Posterior vena cava (tissue), 2 donors: ENCODE measurements at regions not wholly inside any gene's neighbourhood (a gene's known extent, or its start where the extent isn't known, plus 50 kb on each side); places are given as distances from the start of the nearest gene placed in this dataset.
"Not testable (repeated sequence)": the region's sequence is repeated elsewhere in the genome, so short reads cannot be mapped to it uniquely, and the experiment has no call there.

Source experiments
- DNase-seq: peaks from one replicate; pipeline ENCODE4 v3.0.0-alpha.2; 2020; ENCODE audit warnings: low spot score
- intact Hi-C, 2 donors: fragments of 100-400 bp; cut with DNase I; formaldehyde crosslinking; loops; one replicate each; pipeline versions ENCODE4 v1.14.1 to v1.14.2; 2022 to 2023
- donor health status: DM: yes; HTN: yes; CAD: no.
- donor health status: DM: yes; HTN: yes; CAD: no.

DNA sequence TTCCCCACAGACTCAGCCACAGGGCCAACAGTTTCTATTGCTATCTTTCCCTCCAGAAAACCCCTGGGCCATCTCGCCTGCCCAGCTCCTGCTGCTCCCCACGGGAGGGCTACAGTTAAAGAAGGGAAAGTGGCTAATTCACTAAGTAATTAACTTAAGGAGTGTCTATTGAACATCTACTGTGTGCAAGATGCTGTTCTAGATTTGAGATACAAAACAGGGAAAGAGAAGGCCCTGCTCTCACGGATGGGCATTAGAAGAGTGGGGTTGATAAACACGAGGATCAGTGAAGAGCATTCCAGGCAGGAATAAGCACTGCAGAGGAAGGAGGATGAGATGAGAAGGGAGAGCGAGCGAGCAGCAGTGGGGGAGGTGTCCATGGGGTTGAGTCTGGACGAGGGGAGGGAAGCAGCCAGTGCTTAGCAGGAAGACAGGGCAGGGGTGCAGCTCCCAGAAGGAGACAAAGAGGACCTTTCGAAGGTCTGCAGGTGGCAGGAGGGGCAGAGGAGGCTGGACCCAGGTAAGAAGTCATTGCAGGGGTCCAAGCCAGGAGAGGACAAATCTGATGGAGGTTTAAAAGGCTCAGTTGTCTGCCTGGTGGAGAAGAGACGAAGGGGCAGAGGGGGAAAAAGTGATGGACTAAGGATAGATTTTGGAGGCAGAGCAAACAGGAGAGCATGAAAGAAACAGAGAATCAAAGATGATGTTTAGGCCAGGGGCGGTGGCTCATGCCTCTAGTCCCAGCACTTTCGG, 64.7 kb downstream of the KLF15 start:
- DNase-seq, result no peak
- intact Hi-C loops, result no loop called here

DNA sequence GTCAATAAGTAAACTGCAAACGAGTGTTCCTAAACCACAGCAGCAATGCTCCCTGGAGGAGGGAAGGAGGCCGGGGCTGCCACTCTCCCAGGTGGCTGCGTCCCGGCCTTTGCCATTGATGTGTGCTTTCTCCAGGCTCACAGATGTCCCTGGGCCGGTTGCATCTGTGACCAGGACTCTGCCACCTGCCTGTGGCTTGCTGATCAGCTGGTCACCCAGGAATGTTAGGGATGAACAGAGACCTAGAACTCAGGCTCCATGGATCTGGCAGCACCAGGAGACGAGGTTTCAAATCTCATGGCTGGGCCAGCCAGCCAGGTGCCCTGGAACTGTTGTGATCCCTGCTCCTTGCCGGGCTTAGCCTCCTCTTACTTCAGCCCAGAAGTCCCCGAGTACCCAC, 65.7 kb downstream of the KLF15 start:
- intact Hi-C loops, result no loop called here
- no peak for DNase-seq

DNA sequence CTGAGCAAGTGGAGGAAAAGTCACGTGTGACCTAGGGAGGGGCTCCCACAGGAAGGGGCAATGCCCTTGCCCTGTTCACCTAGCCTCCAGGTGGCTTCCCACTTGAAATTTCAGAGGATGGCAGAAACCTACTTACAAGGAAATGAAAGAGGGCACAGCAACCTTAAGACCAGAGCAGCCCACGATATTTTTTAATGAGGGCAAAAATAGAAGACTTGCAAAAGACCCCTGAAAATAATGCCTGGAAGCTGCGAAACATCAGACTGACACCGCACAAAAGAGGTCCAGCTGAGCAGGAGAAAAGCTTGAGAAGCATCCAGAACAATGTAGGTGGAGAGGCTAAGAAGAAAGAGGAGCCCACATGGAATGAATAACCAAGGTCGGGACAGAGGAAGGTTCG, 66.1 kb downstream of the KLF15 start:
- intact Hi-C loops, result no loop called here
- DNase-seq, result no peak

DNA sequence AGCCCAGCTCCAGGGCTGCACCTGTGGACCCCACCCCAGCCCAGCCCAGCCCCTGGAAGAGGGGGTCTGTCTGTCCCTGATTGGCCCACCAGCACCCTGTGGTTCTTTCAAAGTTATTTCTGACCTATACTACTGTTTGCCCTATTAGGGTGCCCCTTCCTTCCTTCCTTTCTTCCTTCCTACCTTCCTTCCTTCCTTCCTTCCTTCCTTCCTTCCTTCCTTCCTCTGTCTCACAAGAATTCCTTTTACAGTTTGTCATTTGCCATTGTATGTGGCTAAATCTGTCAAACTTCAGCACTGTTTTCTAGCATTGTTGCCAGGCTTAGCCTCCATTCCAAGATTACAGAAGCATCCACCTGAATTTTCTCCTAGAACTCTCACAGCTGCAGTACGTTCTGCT, 66.9 kb downstream of the KLF15 start:
- DNase-seq, result no peak

DNA sequence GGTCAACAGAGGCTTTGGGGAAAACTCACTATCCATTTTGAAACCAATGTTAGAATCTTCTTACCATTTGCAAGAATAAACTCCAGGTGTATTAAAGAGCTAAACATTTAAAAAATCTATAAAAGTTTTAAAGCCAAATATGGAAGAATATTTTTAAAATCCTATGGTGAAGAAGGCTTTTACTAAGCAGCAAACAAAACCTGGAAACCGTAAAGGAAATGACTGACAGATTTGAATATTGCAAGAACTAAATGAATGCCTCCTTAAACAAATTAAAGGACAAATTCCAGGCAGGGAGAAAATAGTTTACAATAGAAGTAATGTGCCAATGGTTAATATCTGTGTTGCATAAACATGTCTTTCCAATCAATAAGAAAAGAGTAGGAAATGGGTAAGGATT, 68.1 kb downstream of the KLF15 start:
- intact Hi-C loops, result no loop called here

More for the DNA sequence above, 66.9 kb downstream of the KLF15 start:
- intact Hi-C loops, result no loop called here

DNA sequence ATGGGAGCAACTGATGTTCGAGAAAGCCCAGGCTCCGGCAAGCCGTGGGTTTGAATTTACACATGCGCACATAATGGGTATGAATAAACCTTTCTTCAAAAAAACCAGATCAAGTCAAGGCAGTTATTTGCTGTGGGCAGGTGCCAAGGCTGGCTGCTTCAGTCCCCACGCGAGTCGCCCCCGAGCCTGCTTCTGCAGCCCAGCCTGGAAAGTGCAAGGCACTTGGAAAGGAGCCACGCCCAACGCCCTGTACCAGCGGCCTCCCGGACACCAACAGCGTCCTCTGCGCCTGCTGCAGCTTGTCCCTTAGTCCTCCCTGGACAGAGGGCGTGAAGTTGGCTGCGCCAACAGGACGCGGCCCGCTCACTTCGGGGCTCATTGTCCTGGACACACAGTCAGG, 68.9 kb downstream of the KLF15 start:
- intact Hi-C loops, result no loop called here
- no peak for DNase-seq

More for the DNA sequence above, 68.1 kb downstream of the KLF15 start:
- DNase-seq, result no peak

DNA sequence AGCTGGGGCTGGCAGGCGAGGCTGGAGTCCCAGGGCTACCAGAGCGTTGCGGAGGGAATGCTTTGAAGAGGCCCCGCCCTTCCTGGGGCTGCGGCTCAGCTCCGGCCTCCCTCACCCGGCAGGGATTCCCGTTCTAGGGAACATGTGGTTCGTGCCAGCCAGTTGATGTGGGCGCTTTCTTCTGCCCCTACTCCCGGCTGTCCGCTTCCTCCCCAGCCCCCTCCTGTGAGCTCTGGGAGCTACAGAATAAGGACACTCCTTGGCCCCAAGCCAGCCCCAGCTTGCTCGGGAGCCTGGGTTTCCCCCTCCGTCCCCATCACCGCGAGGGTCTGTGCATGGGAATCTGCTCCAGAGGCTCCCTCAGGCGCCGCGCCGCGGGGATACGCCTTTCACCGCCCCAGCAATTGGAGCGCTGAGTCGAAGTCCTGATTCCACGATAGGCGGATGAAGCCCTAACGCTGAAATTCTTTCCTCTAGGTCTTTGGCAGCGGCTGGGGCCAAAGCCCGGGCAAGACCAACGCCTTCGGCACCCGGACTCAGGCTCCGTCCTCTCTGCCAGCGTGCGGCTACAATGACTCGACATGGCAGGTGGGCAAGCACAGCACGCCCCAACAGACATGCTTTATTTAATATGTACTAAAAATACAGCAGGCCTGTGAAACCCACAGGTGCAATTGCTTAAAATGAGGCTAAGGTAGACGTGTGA, 69.5 kb downstream of the KLF15 start:
- no peak for DNase-seq
- intact Hi-C loops, result no loop called here

DNA sequence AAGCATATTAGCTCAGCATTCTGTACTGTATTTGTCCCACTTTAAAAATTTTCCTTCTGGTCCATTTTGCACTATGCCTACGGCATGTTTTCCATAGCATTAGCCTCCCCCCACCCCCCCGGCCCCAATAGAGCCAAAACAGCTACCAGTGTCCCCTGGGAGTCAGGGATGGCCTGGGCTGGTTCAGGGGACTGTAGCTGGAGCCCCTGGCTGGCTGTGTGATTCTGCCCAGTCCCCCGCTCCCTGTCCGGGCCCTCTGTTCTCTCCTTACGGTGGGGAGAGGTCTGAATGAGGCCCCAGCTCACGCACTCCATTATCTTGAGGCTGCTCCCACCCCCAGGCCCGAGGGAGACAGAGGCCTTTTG, 70.1 kb downstream of the KLF15 start:
- DNase-seq, result no peak
- intact Hi-C loops, result no loop called here

DNA sequence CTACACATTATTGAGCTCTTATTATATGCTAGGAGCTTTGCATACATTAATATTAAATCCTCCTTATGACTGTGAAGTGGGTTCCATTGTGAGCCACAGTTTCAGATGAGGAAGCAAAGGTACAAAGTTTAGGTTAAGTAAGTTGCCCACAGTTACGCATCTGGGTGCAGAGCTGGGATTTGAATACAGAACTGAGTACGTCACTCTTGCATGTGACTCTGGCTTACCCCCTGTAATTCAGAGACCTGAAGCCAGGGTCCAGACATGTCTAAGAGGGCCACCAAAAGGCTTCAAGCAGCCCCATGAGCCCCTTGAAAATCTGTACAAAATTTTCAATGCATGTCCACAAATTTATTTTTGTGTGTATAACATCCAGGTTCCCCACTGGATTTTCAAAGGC, 71.8 kb downstream of the KLF15 start:
- intact Hi-C loops, result no loop called here
- no peak for DNase-seq

DNA sequence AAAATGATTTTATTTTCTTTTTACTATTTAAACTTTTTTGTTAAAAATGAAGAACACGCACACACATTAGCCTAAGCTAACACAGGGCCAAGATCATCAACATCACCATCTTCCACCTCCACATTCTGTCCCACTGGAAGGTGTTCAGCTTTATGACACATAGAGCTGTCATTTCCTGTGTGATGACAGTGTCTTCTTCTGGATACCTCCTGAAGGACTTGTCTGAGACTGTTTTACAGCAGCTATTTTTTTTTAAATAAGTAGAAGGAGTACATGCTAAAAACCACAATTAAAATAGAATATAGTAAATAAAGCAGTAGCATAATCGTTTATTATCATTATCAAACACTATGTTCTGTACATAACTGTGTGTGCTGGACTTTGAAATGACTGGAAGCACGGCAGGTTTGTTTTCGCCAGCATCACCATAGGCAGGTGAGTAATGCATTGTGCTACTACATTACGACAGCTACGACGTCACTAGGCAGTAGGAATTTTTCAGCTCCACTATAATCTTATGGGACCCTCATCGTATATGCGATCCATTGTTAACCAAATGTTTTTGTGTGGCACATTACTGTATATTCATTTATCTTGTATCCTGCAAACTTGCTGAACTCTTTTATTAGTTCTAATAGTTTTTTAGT, 72.8 kb downstream of the KLF15 start:
- DNase-seq, result no peak

DNA sequence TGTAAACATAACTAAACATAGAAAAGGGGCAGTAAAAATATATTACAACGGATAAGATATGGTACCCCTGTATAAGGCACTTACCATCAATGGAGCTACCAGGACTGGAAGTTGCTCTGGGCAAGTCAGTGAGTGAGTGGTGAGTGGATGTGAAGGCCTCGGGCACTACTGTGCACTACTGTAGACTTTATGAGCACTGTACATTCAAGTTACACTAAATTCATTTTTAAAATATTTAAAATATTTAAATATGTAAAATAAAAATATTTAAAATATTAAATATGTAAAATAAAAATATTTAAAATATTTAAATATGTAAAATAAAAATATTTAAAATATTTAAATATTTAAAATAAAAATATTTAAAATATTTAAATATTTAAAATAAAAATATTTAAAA, 73.6 kb downstream of the KLF15 start:
- not testable (repeated sequence) for DNase-seq

More for the DNA sequence above, 72.8 kb downstream of the KLF15 start:
- intact Hi-C loops, result no loop called here

DNA sequence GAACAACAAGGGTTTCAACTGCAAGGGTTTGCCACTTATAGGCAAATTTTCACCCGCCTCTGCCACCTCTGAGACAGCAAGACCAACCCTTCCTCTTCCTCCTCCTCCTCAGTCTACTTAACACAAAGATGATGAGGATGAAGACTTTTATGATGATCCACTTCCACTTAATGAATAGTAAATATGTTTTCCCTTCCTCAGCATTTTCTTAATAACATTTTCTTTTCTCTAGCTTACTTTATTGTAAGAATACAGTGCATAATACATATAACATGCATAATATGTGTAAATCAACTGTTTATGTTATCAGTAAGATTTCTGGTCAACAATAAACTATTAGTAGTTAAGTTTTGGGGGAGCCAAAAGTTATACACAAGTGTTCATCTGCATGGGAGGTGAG, 77.4 kb downstream of the KLF15 start:
- intact Hi-C loops, result no loop called here
- DNase-seq, result no peak

More for the DNA sequence above, 73.6 kb downstream of the KLF15 start:
- intact Hi-C loops, result not testable (repeated sequence)

DNA sequence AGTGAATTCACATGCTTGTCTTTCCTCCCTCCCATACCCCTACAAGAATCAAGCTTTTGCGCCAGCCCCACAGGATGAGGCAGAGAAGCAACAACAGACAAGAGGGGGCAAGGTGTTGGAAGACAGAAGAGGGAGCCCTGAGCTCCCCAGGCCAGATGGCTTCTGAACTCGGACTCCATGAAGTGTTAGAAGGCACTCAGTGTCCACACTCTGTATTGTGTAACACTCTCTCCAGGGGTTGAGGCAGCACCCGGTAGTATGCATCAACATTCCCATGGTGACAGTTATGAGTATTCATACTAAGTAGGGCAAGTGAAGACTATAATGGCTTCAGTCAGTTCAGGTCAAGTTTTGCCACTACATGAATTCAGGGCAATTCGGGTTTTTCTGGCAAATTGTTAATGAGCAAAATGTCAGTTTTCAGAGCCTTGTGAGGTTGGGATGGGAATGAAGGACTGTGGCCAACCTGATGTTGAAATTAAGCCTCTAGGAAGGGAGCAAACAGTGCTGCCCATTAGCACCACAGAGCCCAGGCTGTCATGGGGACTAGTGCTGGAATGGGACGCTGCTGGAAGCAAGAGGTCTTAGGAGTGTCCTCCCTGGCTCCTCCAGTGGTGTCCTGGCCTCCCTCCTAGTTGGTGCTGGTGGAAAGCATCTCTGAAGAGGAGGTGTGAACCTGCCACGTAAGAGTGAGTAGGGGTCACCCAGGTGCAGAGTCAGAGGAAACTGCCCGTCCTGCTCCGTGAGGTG, 79.4 kb downstream of the KLF15 start:
- no peak for DNase-seq
- intact Hi-C loops, result no loop called here

DNA sequence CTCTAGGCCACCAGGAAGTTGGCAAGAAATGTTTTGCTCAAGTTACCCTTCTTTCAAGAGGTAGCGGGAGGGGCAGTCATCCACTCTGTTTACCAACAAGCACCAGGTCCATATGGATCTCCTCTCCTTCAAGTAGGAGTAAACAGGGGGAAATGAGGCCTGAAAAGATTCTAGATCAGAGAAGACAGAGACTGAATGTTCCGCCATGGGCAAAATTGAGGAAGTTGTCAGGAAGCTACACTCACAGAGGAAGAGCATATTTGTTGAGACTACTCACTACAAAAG, 81.6 kb downstream of the KLF15 start:
- no peak for DNase-seq
- intact Hi-C loops, result no loop called here

DNA sequence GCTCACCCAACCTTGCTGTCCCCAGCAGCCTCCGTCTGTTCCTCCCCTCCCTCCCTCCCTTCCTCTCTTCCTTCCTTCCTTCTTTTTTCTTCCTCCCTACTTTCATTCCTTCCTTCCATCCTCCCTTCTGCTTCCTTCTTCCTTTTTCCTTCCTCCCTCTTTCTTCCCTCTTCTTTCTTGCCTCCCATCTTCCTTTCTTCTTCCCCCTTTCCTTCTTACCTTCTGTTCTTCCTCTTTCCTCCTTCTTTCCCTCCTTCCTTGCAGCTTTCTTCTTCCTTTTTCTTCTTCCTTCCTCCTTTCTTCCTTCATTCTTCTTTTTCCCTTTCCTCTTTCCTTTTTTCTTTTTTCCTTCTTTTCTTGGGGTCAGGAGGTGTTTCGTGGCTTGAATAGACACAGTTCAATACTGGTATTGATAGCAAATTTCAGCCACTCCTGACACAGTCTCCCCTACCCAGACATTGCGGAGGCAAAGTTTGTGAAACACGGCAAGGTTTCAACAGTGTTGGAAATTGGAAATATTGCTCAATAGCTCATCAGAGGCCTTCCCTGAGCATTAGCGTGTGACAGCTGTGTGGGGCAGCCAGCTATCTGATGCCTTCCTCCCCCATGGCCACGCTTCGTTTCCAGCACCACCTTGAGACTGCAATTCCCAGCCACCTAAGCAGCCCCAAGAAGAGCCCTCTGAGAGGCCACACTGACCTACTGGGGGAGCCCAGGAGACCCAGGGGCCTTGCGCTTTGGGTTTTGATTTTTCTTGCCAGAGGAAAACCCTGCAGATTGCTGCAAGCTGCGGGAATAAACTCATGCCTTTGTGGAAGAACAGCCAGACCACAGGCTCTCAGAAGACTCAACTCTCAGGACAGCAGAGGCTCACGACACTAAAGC, 82.2 kb downstream of the KLF15 start:
- no peak for DNase-seq
- intact Hi-C loops, result no loop called here

DNA sequence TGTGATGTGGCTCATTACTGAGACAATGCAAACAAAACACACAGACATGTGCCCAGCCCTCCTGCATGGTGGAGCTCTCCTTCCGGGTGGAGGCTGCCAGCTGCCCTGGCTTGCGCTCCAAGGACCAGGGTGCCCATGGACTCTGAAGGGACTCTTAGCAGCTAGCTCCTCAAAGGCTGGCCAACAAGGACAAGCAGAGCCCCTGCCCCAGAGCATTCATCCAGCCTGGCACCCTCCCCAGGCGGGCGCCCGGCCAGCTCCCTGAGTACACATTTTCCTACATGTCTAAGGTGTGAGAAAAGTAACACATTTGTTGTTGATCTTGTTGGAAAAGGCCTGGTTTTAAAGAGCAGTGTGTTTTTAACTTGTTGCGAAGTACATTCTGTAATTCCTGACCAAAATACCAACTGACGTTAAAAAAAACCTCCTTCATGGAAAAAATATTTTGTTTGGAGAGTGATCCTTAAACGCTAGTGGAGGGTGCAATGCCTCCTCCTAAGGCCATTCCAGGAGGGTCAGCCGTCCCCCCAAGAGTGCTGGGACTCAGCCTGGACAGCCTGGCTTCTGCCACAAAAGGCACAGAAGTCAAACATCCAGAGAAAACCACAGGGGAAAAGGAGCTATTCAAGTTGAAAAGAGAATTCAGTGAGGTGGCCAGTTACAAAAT, 86.9 kb downstream of the KLF15 start:
- DNase-seq, result no peak
- intact Hi-C loops, result no loop called here

DNA sequence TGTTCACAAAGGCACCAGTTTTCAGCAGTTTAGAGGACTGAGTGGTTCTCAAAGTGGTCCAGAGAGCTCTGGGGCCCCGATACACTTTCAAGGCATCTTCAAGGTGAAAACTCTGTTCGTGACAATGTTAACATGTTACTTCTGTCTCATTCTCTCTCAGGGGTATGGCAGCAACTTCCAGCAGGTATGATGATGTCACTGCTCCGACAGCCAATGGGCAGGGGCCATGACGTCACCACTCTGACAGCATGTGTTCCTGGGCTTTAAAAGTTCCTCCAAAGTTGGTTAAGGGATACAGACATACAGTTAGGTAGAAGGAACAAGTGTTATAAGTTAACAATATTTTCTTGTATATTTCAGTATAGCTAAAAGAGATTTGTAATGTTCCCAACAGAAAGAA, 87.9 kb downstream of the KLF15 start:
- intact Hi-C loops, result loop anchor here (10.0 kb wide), 1 partner anchor 85 kb away; the partner anchor contains the start of gene KLF15 (in 2 of the 2)
- no peak for DNase-seq

DNA sequence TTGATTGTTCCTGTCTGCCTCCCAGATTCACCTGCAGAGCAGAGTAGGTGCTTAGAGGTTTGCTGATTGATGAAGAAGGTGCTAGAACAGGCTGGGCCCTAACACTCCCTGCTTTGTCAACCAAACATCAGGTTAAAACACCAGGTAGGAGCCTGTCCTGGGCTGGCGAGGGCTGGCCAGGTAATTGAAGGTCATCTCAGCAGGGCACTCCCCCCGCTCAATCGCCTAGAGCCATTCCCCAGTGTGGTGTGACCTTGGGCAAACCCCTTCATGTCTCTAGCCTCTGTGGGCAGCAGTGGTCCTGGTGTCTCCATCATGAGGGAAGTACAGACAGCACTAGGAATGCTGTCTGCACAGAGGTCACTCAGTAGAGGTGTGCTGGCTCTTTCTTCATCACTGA, 88.3 kb downstream of the KLF15 start:
- intact Hi-C loops, result loop anchor here (10.0 kb wide), 1 partner anchor 86 kb away; the partner anchor contains the start of gene KLF15 (in 2 of the 2)
- DNase-seq, result no peak
